Adrenal gland (tissue), 9 donors: ENCODE measurements at regions not wholly inside any gene's neighbourhood (a gene's known extent, or its start where the extent isn't known, plus 50 kb on each side); places are given as distances from the start of the nearest gene placed in this dataset.

Experiments
- DNase-seq, 7 donors: peaks; one replicate each; pipeline ENCODE4 v3.0.0-alpha.2; 2019 to 2020
- H3K27ac ChIP-seq, 5 donors: fragments of 200-600 bp; sonication (generic) in 4 of 5; 1 replicate in 3 of 5; 2 replicates in 2 of 5; pipeline versions ENCODE4 v1.5.1 to v1.8.0; 2016 to 2020; ENCODE audit warnings: mild to moderate bottlenecking in 1 of 5
- H3K27me3 ChIP-seq: fragments of 200-600 bp; 2 replicates; pipeline ENCODE4 v1.8.0; 2021
- H3K36me3 ChIP-seq, 2 donors: fragments of 200-600 bp; replicated peaks in 1 of 2; 1 replicate in 1 of 2; 2 replicates in 1 of 2; pipeline versions ENCODE4 v1.5.1 to v1.8.0; 2018 to 2022
- H3K4me1 ChIP-seq, 2 donors: fragments of 200-600 bp; replicated peaks in 1 of 2; 1 replicate in 1 of 2; 2 replicates in 1 of 2; pipeline versions ENCODE4 v1.5.1 to v1.8.0; 2018 to 2021
- H3K4me3 ChIP-seq, 4 donors: fragments of 200-600 bp; sonication (generic) in 3 of 4; one replicate each; pipeline ENCODE4 v1.5.1; 2016 to 2018
- H3K9me3 ChIP-seq, 3 donors: fragments of 200-600 bp; sonication (generic) in 1 of 3; replicated peaks in 1 of 3; 1 replicate in 2 of 3; 2 replicates in 1 of 3; pipeline versions ENCODE4 v1.5.1 to v1.8.0; 2016 to 2021
- CTCF ChIP-seq, 6 experiments: fragments of 450-650 bp in 4 of 6; fragments of 200-600 bp in 2 of 6; sonication (generic) in 1 of 6; IDR thresholded peaks; 1 replicate in 5 of 6; 2 replicates in 1 of 6; pipeline versions ENCODE4 v1.5.1 to v1.8.0; 2016 to 2021; ENCODE audit warnings: antibody characterized with exemption in 6 of 6, mild to moderate bottlenecking in 2 of 6, moderate library complexity in 1 of 6
- POLR2A ChIP-seq, 2 donors: fragments of 450-650 bp; IDR thresholded peaks; one replicate each; pipeline ENCODE4 v1.6.1; 2017; ENCODE audit warnings: antibody characterized with exemption in 2 of 2, mild to moderate bottlenecking in 2 of 2, moderate library complexity in 1 of 2
- WGBS, 4 donors: extraction: QIAGEN DNeasy Blood & Tissue Kit in 2 of 4; methylation state at CpG; one replicate each; pipeline versions ENCODE4 v1.1.5 to v1.1.7; 2013 to 2017; 5-methylcytosine and 5-hydroxymethylcytosine counted together
- intact Hi-C, 2 donors: fragments of 100-400 bp; cut with DNase I; formaldehyde crosslinking; loops; one replicate each; pipeline versions ENCODE4 v1.14.1 to v1.15.0; 2022 to 2023
- donor health status: healthy with polysubstance abuse.
- donor health status: Bipolar disorder and iron deficiency.
- donor health status: DM: yes; HTN: yes; CAD: no.
- donor health status: DM: no; HTN: no; CAD: no.
- donor health status: DM: no; HTN: no; CAD: no.

DNA sequence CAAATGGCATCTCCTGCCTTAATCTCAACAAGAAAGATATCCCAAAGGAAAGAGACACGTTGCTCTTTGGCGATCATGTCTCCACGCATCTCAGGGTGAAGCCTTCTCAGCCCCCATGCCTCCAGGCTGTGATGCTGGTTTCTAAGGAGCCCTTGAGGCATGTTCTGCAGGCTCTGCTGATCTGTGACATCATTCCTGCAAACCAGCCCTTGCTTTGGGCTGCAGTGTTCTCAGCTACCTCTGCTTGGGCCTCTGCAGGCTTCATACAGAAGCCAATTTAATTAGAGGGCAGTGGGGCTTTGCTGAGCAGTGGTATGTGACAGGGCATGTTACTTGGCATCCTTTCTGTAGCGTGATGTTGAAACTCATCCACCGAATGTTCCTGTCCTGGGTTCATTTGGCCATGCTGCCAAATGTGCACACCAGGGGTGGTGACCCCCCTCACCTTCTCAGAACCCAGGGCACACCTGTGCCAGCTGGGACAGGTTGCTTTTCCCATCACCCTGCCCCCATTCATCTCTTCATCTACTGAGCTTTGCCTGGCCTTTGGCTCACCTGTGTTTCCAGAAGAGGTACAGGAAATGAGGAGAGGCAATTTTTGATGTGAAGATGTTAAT, 230.9 kb downstream of the TEX29 start:
- Histone ChIP-seq H3K4me3 (no peak overlapping the region), H3K27ac (no peak overlapping the region), H3K36me3 (no peaks in the 10 kb centered on the region), H3K9me3 (no peaks in the 10 kb centered on the region), H3K4me1 (no peaks in the 10 kb centered on the region), H3K27me3 (no peaks in the 10 kb centered on the region)
- intact Hi-C loops, result no loop called here
- TF ChIP-seq POLR2A (IDR thresholded peaks at IDR 0.05), result no peak
- TF ChIP-seq CTCF (IDR thresholded peaks at IDR 0.05), result no peak
- WGBS, 4 donors, result 69 to 81% (median 78%) methylated on average over 5 of the region's 5 CpGs
- DNase-seq, result no peak

- H3K36me3 ChIP-seq, result no peaks in the 10 kb centered on the region
- intact Hi-C loops, result no loop called here
- no peaks in the 10 kb centered on the region for H3K9me3 ChIP-seq
- H3K27ac ChIP-seq, result no peak overlapping the region
- no peaks in the 10 kb centered on the region for H3K4me1 ChIP-seq
- H3K27me3 ChIP-seq, result no peaks in the 10 kb centered on the region
- 77 to 86% (median 84%) methylated on average over 8 to 10 of the region's 10 CpGs for WGBS, 4 donors
- no peak for TF ChIP-seq POLR2A (IDR thresholded peaks at IDR 0.05)
- no peak for TF ChIP-seq CTCF (IDR thresholded peaks at IDR 0.05)
- DNase-seq, result no peak
- H3K4me3 ChIP-seq, result no peak overlapping the region
These were observed 232.6 kb downstream of the TEX29 start for GRCh38 chr13:111552891-111553655.

DNA sequence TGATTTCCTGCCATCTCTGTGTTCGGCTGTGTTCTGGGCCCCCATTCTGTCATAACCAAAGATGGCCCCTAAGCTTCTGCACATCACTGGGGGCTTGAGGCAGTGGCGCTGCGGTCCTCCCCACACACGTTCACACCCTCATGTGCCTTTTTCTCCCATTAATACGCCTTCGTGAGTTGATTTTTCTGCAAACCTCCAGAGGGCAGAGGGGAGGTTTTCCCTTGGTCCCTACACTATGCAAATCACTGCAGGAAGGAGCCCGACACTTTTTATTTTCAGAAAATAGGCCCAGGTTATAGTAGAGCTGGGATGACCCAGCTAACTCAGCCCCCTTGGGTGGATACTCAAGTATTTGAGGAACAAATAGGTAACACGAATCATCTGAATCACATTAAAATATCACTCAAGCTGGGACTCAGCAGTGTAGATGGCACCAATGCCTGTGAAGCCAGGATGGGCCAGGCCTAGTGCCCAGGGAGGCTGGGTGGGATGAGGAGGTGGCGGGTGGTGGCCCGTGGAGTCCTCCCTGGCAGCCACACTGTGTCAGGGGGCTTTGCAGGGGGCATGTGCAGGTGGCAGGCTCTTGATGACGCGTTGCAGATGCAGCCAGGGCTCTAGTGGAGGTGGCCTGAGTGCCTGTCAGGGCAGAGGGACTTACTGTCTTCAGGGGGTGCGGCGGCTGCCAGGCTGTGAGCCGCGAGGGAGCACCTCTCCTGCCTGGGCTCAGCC, 234.3 kb downstream of the TEX29 start:
- intact Hi-C loops, result no loop called here
- H3K27me3 ChIP-seq, result no peaks in the 10 kb centered on the region
- no peak overlapping the region for H3K27ac ChIP-seq
- DNase-seq, result no peak
- no peaks in the 10 kb centered on the region for H3K4me1 ChIP-seq
- no peaks in the 10 kb centered on the region for H3K36me3 ChIP-seq
- H3K4me3 ChIP-seq, result no peak overlapping the region
- no peaks in the 10 kb centered on the region for H3K9me3 ChIP-seq
- 77 to 85% (median 82%) methylated on average over 8 to 16 of the region's 16 CpGs for WGBS, 4 donors
- TF ChIP-seq CTCF (IDR thresholded peaks at IDR 0.05) (no peak), POLR2A (IDR thresholded peaks at IDR 0.05) (no peak)

- WGBS, 4 donors, result 73 to 79% (median 76%) methylated on average over 10 of the region's 10 CpGs
These were observed 234.9 kb downstream of the TEX29 start for GRCh38 chr13:111555268-111555808.

More at GRCh38 chr13:111555268-111555808, 234.9 kb downstream of the TEX29 start:
- Histone ChIP-seq H3K36me3 (no peaks in the 10 kb centered on the region), H3K4me3 (no peak overlapping the region), H3K27ac (no peak overlapping the region), H3K27me3 (no peaks in the 10 kb centered on the region), H3K9me3 (no peaks in the 10 kb centered on the region), H3K4me1 (no peaks in the 10 kb centered on the region)
- no peak for DNase-seq
- intact Hi-C loops, result no loop called here
- no peak for TF ChIP-seq POLR2A (IDR thresholded peaks at IDR 0.05)
